ENCODE measurements at regions not wholly inside any gene's neighbourhood (a gene's known extent, or its start where the extent isn't known, plus 50 kb on each side); places are given as distances from the start of the nearest gene placed in this dataset.

GRCh38 chr14:85466678-85467077, 63.3 kb upstream of the FLRT2 start:
- Histone ChIP-seq H3K36me3 (ENCODE audit: control insufficient read depth, insufficient read depth, low read length) (no peaks in the 10 kb centered on the region; the same call in 1 of the 2 replicates), H3K27me3 (replicated peaks; ENCODE audit: control insufficient read depth, insufficient read depth, low read length) (no peaks in the 10 kb centered on the region), H3K9me3 (0 out of 2 replicates have a peak, but pooled peaks cover 3% of the 10 kb centered on the region), H3K4me1 (peaks cover 26% of the 10 kb centered on the region), H3K4me3 (ENCODE audit: low read depth, low read length) (no peak overlapping the region)
- Mint-ChIP-seq H3K4me3 (ENCODE audit: unreplicated experiment) (no peak overlapping the region), H3K4me1 (ENCODE audit: low read depth, unreplicated experiment) (peaks cover 15% of the 10 kb centered on the region), H3K27ac (ENCODE audit: unreplicated experiment) (no peak overlapping the region), H3K27me3 (ENCODE audit: insufficient read depth, unreplicated experiment) (no peaks in the 10 kb centered on the region), H3K9me3 (ENCODE audit: unreplicated experiment) (peaks cover 18% of the 10 kb centered on the region), H3K36me3 (ENCODE audit: insufficient read depth, unreplicated experiment) (no peaks in the 10 kb centered on the region)
- TF ChIP-seq CTCF (IDR thresholded peaks at IDR 0.05; ENCODE audit: insufficient read depth in 1 of 2, low read depth in 1 of 2, low read length in 1 of 2, severe bottlenecking in 1 of 2, unreplicated experiment in 1 of 2) = no peak
- DNase-seq = no peak
- CTCF ChIA-PET = no interaction called here
- intact Hi-C loops (cut with micrococcal nuclease; ENCODE audit: unreplicated experiment) = no loop called here
- POLR2A ChIA-PET = no interaction called here
- BruUV-seq (replicated peaks) = no TSS peak

- Mint-ChIP-seq H3K27me3 (ENCODE audit: insufficient read depth, unreplicated experiment) (no peaks in the 10 kb centered on the region), H3K27ac (ENCODE audit: unreplicated experiment) (no peak overlapping the region), H3K36me3 (ENCODE audit: insufficient read depth, unreplicated experiment) (no peaks in the 10 kb centered on the region), H3K4me3 (ENCODE audit: unreplicated experiment) (no peak overlapping the region), H3K4me1 (ENCODE audit: low read depth, unreplicated experiment) (peaks cover 16% of the 10 kb centered on the region), H3K9me3 (ENCODE audit: unreplicated experiment) (peaks cover 9% of the 10 kb centered on the region)
- BruUV-seq (replicated peaks) = no TSS peak
- peak in 1 of 2 experiments; percentile 25 for DNase-seq
- ChIA-PET POLR2A (no interaction called here), CTCF (no interaction called here)
- Histone ChIP-seq H3K4me3 (ENCODE audit: low read depth, low read length) (no peak overlapping the region), H3K9me3 (no peaks in the 10 kb centered on the region), H3K27me3 (replicated peaks; ENCODE audit: control insufficient read depth, insufficient read depth, low read length) (no peaks in the 10 kb centered on the region), H3K36me3 (ENCODE audit: control insufficient read depth, insufficient read depth, low read length) (no peaks in the 10 kb centered on the region; the same call in 1 of the 2 replicates), H3K4me1 (peaks cover 43% of the 10 kb centered on the region)
- intact Hi-C loops (cut with micrococcal nuclease; ENCODE audit: unreplicated experiment) = no loop called here
- no peak for TF ChIP-seq CTCF (IDR thresholded peaks at IDR 0.05; ENCODE audit: insufficient read depth in 1 of 2, low read depth in 1 of 2, low read length in 1 of 2, severe bottlenecking in 1 of 2, unreplicated experiment in 1 of 2)
Measured at GRCh38 chr14:85468816-85469215, 61.1 kb upstream of the FLRT2 start.

GRCh38 chr14:85471156-85471555, 58.8 kb upstream of the FLRT2 start:
- Mint-ChIP-seq H3K27ac (ENCODE audit: unreplicated experiment) (no peak overlapping the region), H3K4me3 (ENCODE audit: unreplicated experiment) (no peak overlapping the region), H3K36me3 (ENCODE audit: insufficient read depth, unreplicated experiment) (no peaks in the 10 kb centered on the region), H3K27me3 (ENCODE audit: insufficient read depth, unreplicated experiment) (no peaks in the 10 kb centered on the region), H3K4me1 (ENCODE audit: low read depth, unreplicated experiment) (peaks cover 9% of the 10 kb centered on the region), H3K9me3 (ENCODE audit: unreplicated experiment) (peaks cover 1% of the 10 kb centered on the region)
- Histone ChIP-seq H3K9me3 (no peaks in the 10 kb centered on the region), H3K27me3 (replicated peaks; ENCODE audit: control insufficient read depth, insufficient read depth, low read length) (no peaks in the 10 kb centered on the region), H3K4me3 (ENCODE audit: low read depth, low read length) (no peak overlapping the region), H3K4me1 (peaks cover 30% of the 10 kb centered on the region), H3K36me3 (ENCODE audit: control insufficient read depth, insufficient read depth, low read length) (no peaks in the 10 kb centered on the region)
- CTCF ChIA-PET = no interaction called here
- DNase-seq = no peak
- no TSS peak for BruUV-seq (replicated peaks)
- POLR2A ChIA-PET = no interaction called here
- intact Hi-C loops (cut with micrococcal nuclease; ENCODE audit: unreplicated experiment) = loop anchor here (1.0 to 5.0 kb wide), 5 partner anchors 11 to 288 kb away; no protein-coding TSS in a partner anchor
- no peak for TF ChIP-seq CTCF (IDR thresholded peaks at IDR 0.05; ENCODE audit: insufficient read depth in 1 of 2, low read depth in 1 of 2, low read length in 1 of 2, severe bottlenecking in 1 of 2, unreplicated experiment in 1 of 2)

All from Caco-2 (cell line).